ENCODE measurements at regions not wholly inside any gene's neighbourhood (a gene's known extent, or its start where the extent isn't known, plus 50 kb on each side); places are given as distances from the start of the nearest gene placed in this dataset.

DNA sequence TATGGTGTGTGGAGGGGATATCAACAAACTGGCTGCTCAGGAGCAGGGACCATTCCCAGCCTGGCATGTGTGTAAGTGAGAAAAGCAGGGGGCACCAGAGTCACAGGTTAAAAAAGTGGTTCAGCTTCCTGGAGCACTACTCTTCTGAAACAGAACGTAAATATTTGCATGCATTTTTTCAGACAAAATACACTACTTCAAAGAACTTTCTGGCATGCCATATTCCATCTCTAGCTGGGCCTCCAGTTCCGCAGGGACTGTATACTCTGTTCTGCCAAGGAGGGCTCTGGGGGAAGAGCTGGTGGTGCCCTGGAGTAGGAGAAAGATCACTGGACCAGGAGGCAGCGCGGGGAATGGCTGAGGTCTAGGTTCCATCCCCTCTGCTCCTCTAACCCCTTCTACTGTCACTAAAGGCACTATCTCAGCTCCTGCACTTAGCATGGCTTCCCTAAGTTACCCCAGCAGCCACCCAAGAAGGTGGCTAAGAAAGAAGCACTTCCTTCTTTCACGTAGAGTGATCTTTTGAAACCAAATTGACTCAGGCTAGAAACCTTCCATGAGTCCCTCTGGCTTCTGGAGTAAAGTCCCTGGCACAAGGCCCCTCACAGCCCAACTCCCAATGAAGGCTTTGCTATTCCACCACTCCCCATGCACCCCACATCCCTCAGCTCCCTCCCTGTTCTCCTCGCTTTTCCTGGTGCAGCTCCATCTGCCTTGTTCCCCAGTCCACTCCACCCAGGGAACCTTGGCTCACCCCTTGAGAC, 57.6 kb upstream of the CABLES1 start:
- TF ChIP-seq, protein P1, sequence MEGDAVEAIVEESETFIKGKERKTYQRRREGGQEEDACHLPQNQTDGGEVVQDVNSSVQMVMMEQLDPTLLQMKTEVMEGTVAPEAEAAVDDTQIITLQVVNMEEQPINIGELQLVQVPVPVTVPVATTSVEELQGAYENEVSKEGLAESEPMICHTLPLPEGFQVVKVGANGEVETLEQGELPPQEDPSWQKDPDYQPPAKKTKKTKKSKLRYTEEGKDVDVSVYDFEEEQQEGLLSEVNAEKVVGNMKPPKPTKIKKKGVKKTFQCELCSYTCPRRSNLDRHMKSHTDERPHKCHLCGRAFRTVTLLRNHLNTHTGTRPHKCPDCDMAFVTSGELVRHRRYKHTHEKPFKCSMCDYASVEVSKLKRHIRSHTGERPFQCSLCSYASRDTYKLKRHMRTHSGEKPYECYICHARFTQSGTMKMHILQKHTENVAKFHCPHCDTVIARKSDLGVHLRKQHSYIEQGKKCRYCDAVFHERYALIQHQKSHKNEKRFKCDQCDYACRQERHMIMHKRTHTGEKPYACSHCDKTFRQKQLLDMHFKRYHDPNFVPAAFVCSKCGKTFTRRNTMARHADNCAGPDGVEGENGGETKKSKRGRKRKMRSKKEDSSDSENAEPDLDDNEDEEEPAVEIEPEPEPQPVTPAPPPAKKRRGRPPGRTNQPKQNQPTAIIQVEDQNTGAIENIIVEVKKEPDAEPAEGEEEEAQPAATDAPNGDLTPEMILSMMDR (IDR thresholded peaks at IDR 0.05), result peak in 1 of 4 donors; percentile 10
- WGBS, 2 donors, result 70 to 83% methylated on average over 6 of the region's 6 CpGs
- Histone ChIP-seq H3K9me3 (no peaks in the 10 kb centered on the region), H3K27me3 (no peaks in the 10 kb centered on the region), H3K27ac (no peak overlapping the region), H3K4me3 (no peak overlapping the region), H3K4me1 (no peaks in the 10 kb centered on the region), H3K36me3 (no peaks in the 10 kb centered on the region)
- no peak for DNase-seq
- intact Hi-C loops (cut with DNase I), result no loop called here
- peak in 3 of 4 donors; percentile 26 to 49 (median 45) for ATAC-seq
- FAIRE-seq, result no peak

DNA sequence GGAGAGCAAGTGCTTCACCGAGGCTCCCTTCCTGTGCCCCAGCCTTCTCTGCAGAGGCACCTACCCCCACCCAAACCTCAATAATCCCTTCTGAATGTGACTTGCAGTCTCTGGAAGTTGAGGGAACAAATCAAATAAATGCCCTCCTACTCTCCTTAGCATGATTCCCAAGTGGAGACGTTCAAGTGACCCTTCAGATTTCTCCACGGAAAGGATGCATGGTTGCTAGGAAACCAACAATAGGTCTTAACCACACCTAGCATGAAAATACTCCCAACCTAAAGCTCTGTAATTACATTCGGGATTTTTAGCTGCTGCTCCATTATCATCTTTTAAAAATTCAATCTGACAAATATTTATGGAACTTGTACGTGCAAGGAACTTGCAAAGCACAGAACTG, 50.2 kb upstream of the CABLES1 start:
- no peaks in the 10 kb centered on the region for H3K36me3 ChIP-seq
- no peaks in the 10 kb centered on the region for H3K4me1 ChIP-seq
- FAIRE-seq, result no peak
- 38 to 39% methylated on average over 5 of the region's 5 CpGs for WGBS, 2 donors
- no peak overlapping the region for H3K27ac ChIP-seq
- no peak for DNase-seq
- H3K27me3 ChIP-seq, result no peaks in the 10 kb centered on the region
- TF ChIP-seq, protein P1 (IDR thresholded peaks at IDR 0.05), result no peak
- no peak overlapping the region for H3K4me3 ChIP-seq
- ATAC-seq, result no peak
- no peaks in the 10 kb centered on the region for H3K9me3 ChIP-seq
- intact Hi-C loops (cut with DNase I), result no loop called here

Measured in pancreas (tissue), 10 donors.